Esophagus squamous epithelium (tissue), 5 donors: ENCODE measurements at regions not wholly inside any gene's neighbourhood (a gene's known extent, or its start where the extent isn't known, plus 50 kb on each side); places are given as distances from the start of the nearest gene placed in this dataset.

Experiments used
- DNase-seq: peaks from one replicate; lab custom pipeline; 2025; lab: John Stamatoyannopoulos, UW
- H3K27ac ChIP-seq, 4 donors: fragments of 200-600 bp; sonication (generic); one replicate each; pipeline ENCODE4 v1.5.1; 2016 to 2019; ENCODE audit warnings: mild to moderate bottlenecking in 1 of 4
- H3K27me3 ChIP-seq, 4 donors: fragments of 200-600 bp; sonication (generic); 1 replicate in 3 of 4; 2 replicates in 1 of 4; pipeline versions ENCODE4 v1.5.1 to v1.6.0; 2017 to 2021; ENCODE audit warnings: antibody characterized with exemption in 1 of 4
- H3K36me3 ChIP-seq, 3 donors: fragments of 200-600 bp; sonication (generic); one replicate each; pipeline ENCODE4 v1.5.1; 2016 to 2019
- H3K4me1 ChIP-seq, 3 donors: fragments of 200-600 bp; sonication (generic); one replicate each; pipeline ENCODE4 v1.5.1; 2017 to 2019
- H3K4me3 ChIP-seq, 4 donors: fragments of 200-600 bp; sonication (generic); 1 replicate in 3 of 4; 2 replicates in 1 of 4; pipeline ENCODE4 v1.5.1; 2016 to 2019; ENCODE audit warnings: mild to moderate bottlenecking in 2 of 4, moderate library complexity in 1 of 4
- H3K9me3 ChIP-seq, 3 donors: fragments of 200-600 bp; sonication (generic); one replicate each; pipeline ENCODE4 v1.5.1; 2016 to 2019
- CTCF ChIP-seq, 6 experiments: fragments of 450-650 bp in 4 of 6; fragments of 200-600 bp in 2 of 6; sonication (generic) in 2 of 6; IDR thresholded peaks; one replicate each; pipeline ENCODE4 v1.5.1; 2016 to 2019; ENCODE audit warnings: antibody characterized with exemption in 6 of 6, mild to moderate bottlenecking in 4 of 6, moderate library complexity in 4 of 6
- POLR2A ChIP-seq, 4 donors: fragments of 450-650 bp; IDR thresholded peaks; one replicate each; pipeline ENCODE4 v1.6.1; 2017; ENCODE audit warnings: antibody characterized with exemption in 4 of 4, mild to moderate bottlenecking in 4 of 4, moderate library complexity in 3 of 4
- WGBS, 2 donors: methylation state at CpG; one replicate each; pipeline ENCODE4 v1.1.5; 2018; 5-methylcytosine and 5-hydroxymethylcytosine counted together
- intact Hi-C: fragments of 100-400 bp; cut with DNase I; formaldehyde crosslinking; loops from one replicate; pipeline ENCODE4 v1.15.0; 2022
- donor health status: DM: yes; HTN: yes; CAD: no.

GRCh38 chr3:21154911-21155310 lies 596.1 kb downstream of the ZNF385D start:
- H3K9me3 ChIP-seq = no peaks in the 10 kb centered on the region
- intact Hi-C loops = no loop called here
- no peak overlapping the region for H3K4me3 ChIP-seq
- no peaks in the 10 kb centered on the region for H3K36me3 ChIP-seq
- no peak overlapping the region for H3K27ac ChIP-seq
- no peaks in the 10 kb centered on the region for H3K27me3 ChIP-seq
- no peak for TF ChIP-seq CTCF (IDR thresholded peaks at IDR 0.05)
- TF ChIP-seq POLR2A (IDR thresholded peaks at IDR 0.05) = no peak
- no peaks in the 10 kb centered on the region for H3K4me1 ChIP-seq
- DNase-seq = no peak

GRCh38 chr3:21152555-21152954 lies 598.5 kb downstream of the ZNF385D start:
- Histone ChIP-seq H3K27me3 (no peaks in the 10 kb centered on the region), H3K36me3 (no peaks in the 10 kb centered on the region), H3K27ac (no peak overlapping the region), H3K4me3 (no peak overlapping the region), H3K9me3 (no peaks in the 10 kb centered on the region), H3K4me1 (no peaks in the 10 kb centered on the region)
- 72% methylated on average over 5 of the region's 5 CpGs for WGBS, 2 donors
- TF ChIP-seq CTCF (IDR thresholded peaks at IDR 0.05) (no peak), POLR2A (IDR thresholded peaks at IDR 0.05) (no peak)
- intact Hi-C loops = no loop called here
- DNase-seq = no peak

- Histone ChIP-seq H3K36me3 (no peaks in the 10 kb centered on the region), H3K9me3 (no peaks in the 10 kb centered on the region), H3K27me3 (no peaks in the 10 kb centered on the region), H3K27ac (no peak overlapping the region), H3K4me3 (no peak overlapping the region), H3K4me1 (no peaks in the 10 kb centered on the region)
- 92 to 94% methylated on average over 3 of the region's 3 CpGs for WGBS, 2 donors
- TF ChIP-seq POLR2A (IDR thresholded peaks at IDR 0.05) = no peak
- TF ChIP-seq CTCF (IDR thresholded peaks at IDR 0.05) = no peak
- DNase-seq = no peak
- intact Hi-C loops = no loop called here
These were observed 608.1 kb downstream of the ZNF385D start for GRCh38 chr3:21142949-21143348.

GRCh38 chr3:21142031-21142430 lies 609.0 kb downstream of the ZNF385D start:
- intact Hi-C loops = no loop called here

GRCh38 chr3:21140785-21141184 lies 610.2 kb downstream of the ZNF385D start:
- DNase-seq = no peak
- no peaks in the 10 kb centered on the region for H3K4me1 ChIP-seq
- no peaks in the 10 kb centered on the region for H3K27me3 ChIP-seq
- TF ChIP-seq POLR2A (IDR thresholded peaks at IDR 0.05) (no peak), CTCF (IDR thresholded peaks at IDR 0.05) (no peak)
- WGBS, 2 donors = 0 to 7% methylated on average over 1 of the region's 1 CpG
- no peak overlapping the region for H3K27ac ChIP-seq
- H3K4me3 ChIP-seq = no peak overlapping the region
- no peaks in the 10 kb centered on the region for H3K9me3 ChIP-seq
- intact Hi-C loops = no loop called here
- no peaks in the 10 kb centered on the region for H3K36me3 ChIP-seq

More at GRCh38 chr3:21142031-21142430, 609.0 kb downstream of the ZNF385D start:
- Histone ChIP-seq H3K27me3 (no peaks in the 10 kb centered on the region), H3K4me3 (no peak overlapping the region), H3K36me3 (no peaks in the 10 kb centered on the region), H3K4me1 (no peaks in the 10 kb centered on the region), H3K27ac (no peak overlapping the region), H3K9me3 (no peaks in the 10 kb centered on the region)
- TF ChIP-seq CTCF (IDR thresholded peaks at IDR 0.05) = no peak
- no peak for TF ChIP-seq POLR2A (IDR thresholded peaks at IDR 0.05)
- 91% methylated on average over 5 of the region's 5 CpGs for WGBS, 2 donors
- DNase-seq = no peak
